NAMALWA (cell line): ENCODE measurements at regions not wholly inside any gene's neighbourhood (a gene's known extent, or its start where the extent isn't known, plus 50 kb on each side); places are given as distances from the start of the nearest gene placed in this dataset.

Source experiments
- DNase-seq: peaks from one replicate; pipeline ENCODE4 v3.0.0-alpha.2; 2015; ENCODE audit warnings: low spot score

- DNase-seq = no peak
Measured at GRCh38 chr14:26996246-26996645, 398.4 kb upstream of the NOVA1 start.

- no peak for DNase-seq
Measured at GRCh38 chr14:27002179-27002578, 404.3 kb upstream of the NOVA1 start.

GRCh38 chr14:27006570-27006969, 408.7 kb upstream of the NOVA1 start:
- no peak for DNase-seq

- no peak for DNase-seq
Measured at GRCh38 chr14:27008187-27008586, 410.4 kb upstream of the NOVA1 start.

GRCh38 chr14:27012641-27013040, 414.8 kb upstream of the NOVA1 start:
- DNase-seq = no peak

- DNase-seq = no peak
Measured at GRCh38 chr14:27013678-27014077, 415.8 kb upstream of the NOVA1 start.

GRCh38 chr14:27015065-27015464, 417.2 kb upstream of the NOVA1 start:
- DNase-seq = no peak

- DNase-seq = no peak
Measured at GRCh38 chr14:27025648-27026047, 427.8 kb upstream of the NOVA1 start.

- DNase-seq = no peak
Measured at GRCh38 chr14:27026097-27026496, 428.3 kb upstream of the NOVA1 start.

GRCh38 chr14:27040552-27040951, 442.7 kb upstream of the NOVA1 start:
- DNase-seq = no peak

GRCh38 chr14:27049701-27050100, 451.9 kb upstream of the NOVA1 start:
- DNase-seq = no peak

- DNase-seq = no peak
Measured at GRCh38 chr14:27050208-27050607, 452.4 kb upstream of the NOVA1 start.

- DNase-seq = no peak
Measured at GRCh38 chr14:27056586-27056985, 458.8 kb upstream of the NOVA1 start.

GRCh38 chr14:27061299-27061698, 463.5 kb upstream of the NOVA1 start:
- DNase-seq = no peak

GRCh38 chr14:27063959-27064358, 466.1 kb upstream of the NOVA1 start:
- DNase-seq = no peak

- no peak for DNase-seq
Measured at GRCh38 chr14:27065886-27066285, 468.1 kb upstream of the NOVA1 start.

GRCh38 chr14:27067961-27068360, 470.1 kb upstream of the NOVA1 start:
- DNase-seq = no peak

GRCh38 chr14:27072589-27072988, 474.8 kb upstream of the NOVA1 start:
- DNase-seq = no peak

- DNase-seq = no peak
Measured at GRCh38 chr14:27075503-27075902, 477.7 kb upstream of the NOVA1 start.

GRCh38 chr14:27077214-27077613, 479.4 kb upstream of the NOVA1 start:
- DNase-seq = no peak

- no peak for DNase-seq
Measured at GRCh38 chr14:27077710-27078109, 479.9 kb upstream of the NOVA1 start.

- DNase-seq = no peak
Measured at GRCh38 chr14:27078191-27078590, 480.4 kb upstream of the NOVA1 start.

- no peak for DNase-seq
Measured at GRCh38 chr14:27079716-27080115, 481.9 kb upstream of the NOVA1 start.

- DNase-seq = no peak
Measured at GRCh38 chr14:27085500-27085899, 487.7 kb upstream of the NOVA1 start.

GRCh38 chr14:27090716-27091115, 492.9 kb upstream of the NOVA1 start:
- DNase-seq = no peak
